ENCODE measurements at regions not wholly inside any gene's neighbourhood (a gene's known extent, or its start where the extent isn't known, plus 50 kb on each side); places are given as distances from the start of the nearest gene placed in this dataset.
"Not testable (repeated sequence)": the region's sequence is repeated elsewhere in the genome, so short reads cannot be mapped to it uniquely, and the experiment has no call there.

- no peak for DNase-seq (ENCODE audit: low read depth, low spot score)
Observed at GRCh38 chr7:112982441-112983063, 104.1 kb downstream of the GPR85 start.

- DNase-seq (ENCODE audit: low read depth, low spot score) = no peak
Observed at GRCh38 chr7:112981966-112982365, 104.7 kb downstream of the GPR85 start.

- not testable (repeated sequence) for DNase-seq (ENCODE audit: low read depth, low spot score)
Observed at GRCh38 chr7:112979055-112979454, 107.6 kb downstream of the GPR85 start.

- DNase-seq (ENCODE audit: low read depth, low spot score) = not testable (repeated sequence)
Observed at GRCh38 chr7:112977244-112977955, 109.2 kb downstream of the GPR85 start.

GRCh38 chr7:112970771-112971170 is 115.9 kb downstream of the GPR85 start:
- no peak for DNase-seq (ENCODE audit: low read depth, low spot score)

GRCh38 chr7:112969946-112970345 is 116.7 kb downstream of the GPR85 start:
- no peak for DNase-seq (ENCODE audit: low read depth, low spot score)

- DNase-seq (ENCODE audit: low read depth, low spot score) = no peak
Observed at GRCh38 chr7:112965506-112965905, 121.1 kb downstream of the GPR85 start.

GRCh38 chr7:112963634-112964033 is 123.0 kb downstream of the GPR85 start:
- DNase-seq (ENCODE audit: low read depth, low spot score) = no peak

GRCh38 chr7:112962815-112963214 is 123.8 kb downstream of the GPR85 start:
- DNase-seq (ENCODE audit: low read depth, low spot score) = no peak

- DNase-seq (ENCODE audit: low read depth, low spot score) = no peak
Observed at GRCh38 chr7:112959276-112959675, 127.4 kb downstream of the GPR85 start.

GRCh38 chr7:112958775-112959174 is 127.9 kb downstream of the GPR85 start:
- DNase-seq (ENCODE audit: low read depth, low spot score) = no peak

GRCh38 chr7:112957901-112958300 is 128.7 kb downstream of the GPR85 start:
- DNase-seq (ENCODE audit: low read depth, low spot score) = no peak

- not testable (repeated sequence) for DNase-seq (ENCODE audit: low read depth, low spot score)
Observed at GRCh38 chr7:112953031-112953430, 133.6 kb downstream of the GPR85 start.

GRCh38 chr7:112951070-112951469 is 135.6 kb downstream of the GPR85 start:
- no peak for DNase-seq (ENCODE audit: low read depth, low spot score)

GRCh38 chr7:112949682-112950081 is 136.9 kb downstream of the GPR85 start:
- not testable (repeated sequence) for DNase-seq (ENCODE audit: low read depth, low spot score)

- no peak for DNase-seq (ENCODE audit: low read depth, low spot score)
Observed at GRCh38 chr7:112946350-112946749, 140.3 kb downstream of the GPR85 start.

GRCh38 chr7:112945046-112945445 is 141.6 kb downstream of the GPR85 start:
- DNase-seq (ENCODE audit: low read depth, low spot score) = no peak

- no peak for DNase-seq (ENCODE audit: low read depth, low spot score)
Observed at GRCh38 chr7:112942981-112943380, 143.6 kb downstream of the GPR85 start.

GRCh38 chr7:112942125-112942524 is 144.5 kb downstream of the GPR85 start:
- not testable (repeated sequence) for DNase-seq (ENCODE audit: low read depth, low spot score)

GRCh38 chr7:112940314-112940732 is 146.3 kb downstream of the GPR85 start:
- DNase-seq (ENCODE audit: low read depth, low spot score) = no peak

GRCh38 chr7:112939574-112940313 is 146.9 kb downstream of the GPR85 start:
- DNase-seq (ENCODE audit: low read depth, low spot score) = peak; percentile 98

GRCh38 chr7:112938863-112939573 is 147.6 kb downstream of the GPR85 start:
- no peak for DNase-seq (ENCODE audit: low read depth, low spot score)

Measured in activated CD4-positive, CD25-positive, alpha-beta regulatory T cell treated with anti-CD3 and anti-CD28 coated beads, Interleukin-2, amount 50 U/mL, for 16 hours (primary cell).